ENCODE measurements at regions not wholly inside any gene's neighbourhood (a gene's known extent, or its start where the extent isn't known, plus 50 kb on each side); places are given as distances from the start of the nearest gene placed in this dataset.

DNA sequence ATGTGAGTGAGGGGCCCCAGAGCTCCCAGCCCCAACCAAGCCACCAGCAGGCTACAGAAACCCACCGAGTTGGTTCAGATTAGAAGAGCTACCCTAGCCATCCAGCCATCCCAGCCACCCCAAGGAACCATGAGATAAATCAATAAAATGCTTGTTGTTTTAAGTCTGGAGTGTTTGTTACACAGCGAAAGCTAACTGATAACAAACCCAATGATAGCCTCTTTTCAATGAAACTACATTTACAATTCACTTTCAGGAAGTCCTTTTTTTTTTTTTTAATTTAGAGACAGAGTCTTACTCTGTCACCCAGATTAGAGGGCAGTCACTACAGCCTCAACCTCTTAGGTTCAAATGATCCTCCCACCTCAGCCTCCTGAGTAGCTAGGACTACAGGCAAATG is 215.0 kb upstream of the ZFHX3 start:
- no peaks in the 10 kb centered on the region for H3K9me3 ChIP-seq
- TF ChIP-seq POLR2AphosphoS5 (IDR thresholded peaks at IDR 0.05; ENCODE audit: insufficient read depth in 1 of 2, low read depth in 1 of 2), result no peak
- TF ChIP-seq POLR2A (IDR thresholded peaks at IDR 0.05), result no peak
- TF ChIP-seq, protein P1, sequence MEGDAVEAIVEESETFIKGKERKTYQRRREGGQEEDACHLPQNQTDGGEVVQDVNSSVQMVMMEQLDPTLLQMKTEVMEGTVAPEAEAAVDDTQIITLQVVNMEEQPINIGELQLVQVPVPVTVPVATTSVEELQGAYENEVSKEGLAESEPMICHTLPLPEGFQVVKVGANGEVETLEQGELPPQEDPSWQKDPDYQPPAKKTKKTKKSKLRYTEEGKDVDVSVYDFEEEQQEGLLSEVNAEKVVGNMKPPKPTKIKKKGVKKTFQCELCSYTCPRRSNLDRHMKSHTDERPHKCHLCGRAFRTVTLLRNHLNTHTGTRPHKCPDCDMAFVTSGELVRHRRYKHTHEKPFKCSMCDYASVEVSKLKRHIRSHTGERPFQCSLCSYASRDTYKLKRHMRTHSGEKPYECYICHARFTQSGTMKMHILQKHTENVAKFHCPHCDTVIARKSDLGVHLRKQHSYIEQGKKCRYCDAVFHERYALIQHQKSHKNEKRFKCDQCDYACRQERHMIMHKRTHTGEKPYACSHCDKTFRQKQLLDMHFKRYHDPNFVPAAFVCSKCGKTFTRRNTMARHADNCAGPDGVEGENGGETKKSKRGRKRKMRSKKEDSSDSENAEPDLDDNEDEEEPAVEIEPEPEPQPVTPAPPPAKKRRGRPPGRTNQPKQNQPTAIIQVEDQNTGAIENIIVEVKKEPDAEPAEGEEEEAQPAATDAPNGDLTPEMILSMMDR (IDR thresholded peaks at IDR 0.05), result no peak
- H3K27me3 ChIP-seq, result no peaks in the 10 kb centered on the region
- H3K27ac ChIP-seq, result no peak overlapping the region
- intact Hi-C loops (cut with DNase I), result no loop called here
- no peak overlapping the region for H3K4me3 ChIP-seq
- H3K4me1 ChIP-seq, result no peaks in the 10 kb centered on the region
- no peak for DNase-seq (ENCODE audit: extremely low spot score in 2 of 2)
- no peaks in the 10 kb centered on the region for H3K36me3 ChIP-seq

DNA sequence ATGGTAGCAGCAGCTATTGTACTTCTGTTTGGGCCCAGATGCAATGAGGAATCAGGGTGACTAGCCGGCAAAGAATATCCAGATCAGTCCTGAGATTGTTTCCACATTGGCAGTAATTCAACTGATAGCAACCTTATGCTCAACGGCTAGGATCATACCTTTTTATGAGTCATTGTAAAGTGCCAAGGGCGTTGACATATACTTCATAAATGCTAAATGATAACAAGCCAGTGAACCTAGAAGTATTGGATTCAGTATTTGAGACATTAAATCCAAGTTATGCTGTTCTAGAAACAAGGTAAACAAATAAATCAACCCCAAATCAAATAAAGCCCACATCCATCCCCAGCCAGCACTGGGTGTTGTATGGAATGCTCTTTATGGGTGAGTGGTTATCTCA is 207.1 kb upstream of the ZFHX3 start:
- no peaks in the 10 kb centered on the region for H3K9me3 ChIP-seq
- no peak overlapping the region for H3K27ac ChIP-seq
- H3K4me3 ChIP-seq, result no peak overlapping the region
- TF ChIP-seq POLR2A (IDR thresholded peaks at IDR 0.05), result no peak
- intact Hi-C loops (cut with DNase I), result no loop called here
- no peak for DNase-seq (ENCODE audit: extremely low spot score in 2 of 2)
- no peaks in the 10 kb centered on the region for H3K4me1 ChIP-seq
- H3K27me3 ChIP-seq, result no peaks in the 10 kb centered on the region
- H3K36me3 ChIP-seq, result no peaks in the 10 kb centered on the region

DNA sequence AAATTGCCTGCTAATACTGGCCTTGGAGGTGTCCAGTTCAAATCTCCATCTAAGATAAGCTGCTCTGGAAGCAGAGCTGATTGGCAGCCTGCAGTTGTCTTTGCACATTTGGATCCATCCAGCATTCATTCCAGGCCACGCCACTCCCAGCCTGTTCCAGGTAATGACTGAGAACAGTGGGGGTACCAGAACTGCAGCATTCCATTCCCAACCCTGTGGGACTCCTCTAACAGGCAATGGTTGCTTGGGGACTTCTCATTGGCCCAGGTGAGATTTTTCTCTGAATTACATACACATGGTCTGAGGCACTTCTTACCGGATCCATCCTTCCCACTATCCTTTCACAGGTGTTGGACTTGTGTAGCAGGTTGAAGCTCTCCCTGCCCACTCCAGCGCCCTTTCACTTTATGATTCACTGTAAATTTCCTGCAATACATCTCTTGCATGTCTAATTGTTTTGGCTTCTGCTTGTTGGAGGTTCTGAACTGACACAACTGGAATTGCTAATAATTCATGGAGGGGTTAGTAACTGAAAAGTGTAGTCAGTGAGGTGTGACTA is 206.1 kb upstream of the ZFHX3 start:
- H3K27ac ChIP-seq, result no peak overlapping the region
- no peak overlapping the region for H3K4me3 ChIP-seq
- H3K4me1 ChIP-seq, result no peaks in the 10 kb centered on the region
- H3K27me3 ChIP-seq, result no peaks in the 10 kb centered on the region
- H3K9me3 ChIP-seq, result no peaks in the 10 kb centered on the region
- DNase-seq (ENCODE audit: extremely low spot score in 2 of 2), result no peak
- intact Hi-C loops (cut with DNase I), result no loop called here
- H3K36me3 ChIP-seq, result no peaks in the 10 kb centered on the region
- TF ChIP-seq POLR2A (IDR thresholded peaks at IDR 0.05) (no peak), POLR2AphosphoS5 (IDR thresholded peaks at IDR 0.05; ENCODE audit: insufficient read depth in 1 of 2, low read depth in 1 of 2) (no peak)
- TF ChIP-seq, protein P1 (IDR thresholded peaks at IDR 0.05), result no peak

DNA sequence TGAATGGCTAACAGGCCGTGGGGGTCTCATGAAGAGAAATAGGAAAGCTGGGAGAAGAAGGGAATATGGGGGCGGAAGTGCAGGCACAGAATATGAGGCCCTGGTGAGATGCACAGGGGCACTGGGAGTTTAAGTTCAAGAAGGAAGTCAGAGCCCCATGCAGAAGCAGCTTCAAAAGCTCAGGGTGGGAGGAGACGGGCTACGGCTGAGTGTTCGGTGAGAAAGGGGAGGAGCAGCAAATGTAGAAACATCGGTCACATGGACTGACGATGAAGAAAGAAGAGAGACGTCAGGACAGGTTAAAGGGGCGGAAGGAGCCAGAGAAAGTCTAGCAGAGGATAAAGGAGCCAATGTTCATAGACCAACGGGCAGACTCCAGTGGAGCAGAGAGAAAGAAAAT is 204.5 kb upstream of the ZFHX3 start:
- no peak for TF ChIP-seq POLR2A (IDR thresholded peaks at IDR 0.05)
- TF ChIP-seq POLR2AphosphoS5 (IDR thresholded peaks at IDR 0.05; ENCODE audit: insufficient read depth in 1 of 2, low read depth in 1 of 2), result no peak
- TF ChIP-seq, protein P1 (IDR thresholded peaks at IDR 0.05), result no peak
- H3K27me3 ChIP-seq, result no peaks in the 10 kb centered on the region
- no peak overlapping the region for H3K27ac ChIP-seq
- no peaks in the 10 kb centered on the region for H3K9me3 ChIP-seq
- H3K4me1 ChIP-seq, result no peaks in the 10 kb centered on the region
- H3K36me3 ChIP-seq, result no peaks in the 10 kb centered on the region
- H3K4me3 ChIP-seq, result no peak overlapping the region
- intact Hi-C loops (cut with DNase I), result no loop called here
- DNase-seq (ENCODE audit: extremely low spot score in 2 of 2), result no peak

DNA sequence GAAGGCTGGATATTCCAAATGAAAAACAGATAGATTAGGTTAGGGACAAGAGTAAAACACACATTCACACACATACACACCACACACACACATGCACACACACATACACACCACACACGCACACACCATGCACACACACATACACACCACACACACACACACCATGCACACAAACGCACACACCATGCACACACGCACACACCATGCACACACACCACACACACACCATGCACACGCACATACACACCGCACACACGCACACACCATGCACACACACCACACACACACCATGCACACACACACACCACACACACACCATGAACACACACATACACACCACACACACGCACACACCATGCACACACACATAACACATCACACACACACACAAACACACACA is 203.7 kb upstream of the ZFHX3 start:
- intact Hi-C loops (cut with DNase I), result no loop called here

More for the DNA sequence above, 203.7 kb upstream of the ZFHX3 start:
- H3K36me3 ChIP-seq, result no peaks in the 10 kb centered on the region
- TF ChIP-seq POLR2AphosphoS5 (IDR thresholded peaks at IDR 0.05; ENCODE audit: insufficient read depth in 1 of 2, low read depth in 1 of 2), result no peak
- TF ChIP-seq, protein P1 (IDR thresholded peaks at IDR 0.05), result no peak
- TF ChIP-seq POLR2A (IDR thresholded peaks at IDR 0.05), result no peak
- H3K27ac ChIP-seq, result no peak overlapping the region
- DNase-seq (ENCODE audit: extremely low spot score in 2 of 2), result no peak
- H3K27me3 ChIP-seq, result no peaks in the 10 kb centered on the region
- H3K4me1 ChIP-seq, result no peaks in the 10 kb centered on the region
- no peaks in the 10 kb centered on the region for H3K9me3 ChIP-seq
- no peak overlapping the region for H3K4me3 ChIP-seq

Data from vagina (tissue), 2 donors.